ENCODE measurements at regions not wholly inside any gene's neighbourhood (a gene's known extent, or its start where the extent isn't known, plus 50 kb on each side); places are given as distances from the start of the nearest gene placed in this dataset.

GRCh38 chr5:62041156-62041756 lies 264.8 kb upstream of the KIF2A start:
- H3K27me3 Mint-ChIP-seq, result no peaks in the 10 kb centered on the region
- H3K36me3 Mint-ChIP-seq, result no peaks in the 10 kb centered on the region

GRCh38 chr5:62042007-62042406 lies 264.0 kb upstream of the KIF2A start:
- Mint-ChIP-seq H3K27me3 (no peaks in the 10 kb centered on the region), H3K27ac (no peak overlapping the region), H3K4me3 (no peak overlapping the region), H3K36me3 (no peaks in the 10 kb centered on the region), H3K9me3 (peaks cover 0 to 6% of the 10 kb centered on the region in 2 donors), H3K4me1 (no peaks in the 10 kb centered on the region)
- ATAC-seq (replicated peaks) (no peak), DNase-seq (no peak)

More at GRCh38 chr5:62041156-62041756, 264.8 kb upstream of the KIF2A start:
- ATAC-seq (replicated peaks) (no peak), DNase-seq (no peak)
- Mint-ChIP-seq H3K4me3 (no peak overlapping the region), H3K9me3 (peaks cover 0 to 4% of the 10 kb centered on the region in 2 donors), H3K4me1 (no peaks in the 10 kb centered on the region), H3K27ac (no peak overlapping the region)

GRCh38 chr5:62043289-62044280 lies 262.4 kb upstream of the KIF2A start:
- ATAC-seq (replicated peaks) (no peak), DNase-seq (no peak)
- no peaks in the 10 kb centered on the region for H3K27me3 Mint-ChIP-seq
- H3K4me3 Mint-ChIP-seq, result no peak overlapping the region
- H3K27ac Mint-ChIP-seq, result no peak overlapping the region
- peaks cover 0 to 7% of the 10 kb centered on the region in 2 donors for H3K9me3 Mint-ChIP-seq
- no peaks in the 10 kb centered on the region for H3K4me1 Mint-ChIP-seq
- no peaks in the 10 kb centered on the region for H3K36me3 Mint-ChIP-seq

- ATAC-seq (replicated peaks) (no peak), DNase-seq (no peak)
- no peaks in the 10 kb centered on the region for H3K27me3 Mint-ChIP-seq
- H3K36me3 Mint-ChIP-seq, result no peaks in the 10 kb centered on the region
- peaks cover 0 to 7% of the 10 kb centered on the region in 2 donors for H3K9me3 Mint-ChIP-seq
- H3K4me3 Mint-ChIP-seq, result no peak overlapping the region
- no peaks in the 10 kb centered on the region for H3K4me1 Mint-ChIP-seq
- H3K27ac Mint-ChIP-seq, result no peak overlapping the region
Observed at GRCh38 chr5:62044989-62045388, 261.0 kb upstream of the KIF2A start.

GRCh38 chr5:62046191-62046590 lies 259.8 kb upstream of the KIF2A start:
- Mint-ChIP-seq H3K4me1 (no peaks in the 10 kb centered on the region), H3K4me3 (no peak overlapping the region), H3K36me3 (no peaks in the 10 kb centered on the region), H3K9me3 (peaks cover 0 to 9% of the 10 kb centered on the region in 2 donors), H3K27ac (no peak overlapping the region), H3K27me3 (peaks cover 0 to 4% of the 10 kb centered on the region in 2 donors)
- DNase-seq, result no peak
- ATAC-seq (replicated peaks), result no peak

- H3K27ac Mint-ChIP-seq, result no peak overlapping the region
- ATAC-seq (replicated peaks), result no peak
Observed at GRCh38 chr5:62051747-62052146, 254.3 kb upstream of the KIF2A start.

GRCh38 chr5:62059960-62060359 lies 246.0 kb upstream of the KIF2A start:
- no peak overlapping the region for H3K4me3 Mint-ChIP-seq
- H3K27me3 Mint-ChIP-seq, result peaks cover 0 to 4% of the 10 kb centered on the region in 2 donors
- peaks cover 0 to 1% of the 10 kb centered on the region in 2 donors for H3K9me3 Mint-ChIP-seq
- DNase-seq (no peak), ATAC-seq (replicated peaks) (no peak)
- no peak overlapping the region for H3K27ac Mint-ChIP-seq
- no peaks in the 10 kb centered on the region for H3K36me3 Mint-ChIP-seq
- H3K4me1 Mint-ChIP-seq, result no peaks in the 10 kb centered on the region

More at GRCh38 chr5:62051747-62052146, 254.3 kb upstream of the KIF2A start:
- Mint-ChIP-seq H3K36me3 (no peaks in the 10 kb centered on the region), H3K4me3 (no peak overlapping the region), H3K4me1 (no peaks in the 10 kb centered on the region), H3K27me3 (peaks cover 0 to 7% of the 10 kb centered on the region in 2 donors), H3K9me3 (peaks cover 0 to 4% of the 10 kb centered on the region in 2 donors)
- DNase-seq, result no peak

GRCh38 chr5:62065050-62065449 lies 241.0 kb upstream of the KIF2A start:
- Mint-ChIP-seq H3K4me3 (no peak overlapping the region), H3K27me3 (no peaks in the 10 kb centered on the region), H3K4me1 (no peaks in the 10 kb centered on the region), H3K27ac (no peak overlapping the region), H3K36me3 (no peaks in the 10 kb centered on the region), H3K9me3 (no peaks in the 10 kb centered on the region)
- ATAC-seq (replicated peaks) (no peak), DNase-seq (no peak)

GRCh38 chr5:62066761-62067277 lies 239.2 kb upstream of the KIF2A start:
- DNase-seq (no peak), ATAC-seq (replicated peaks) (no peak)
- H3K36me3 Mint-ChIP-seq, result no peaks in the 10 kb centered on the region
- no peak overlapping the region for H3K27ac Mint-ChIP-seq
- no peaks in the 10 kb centered on the region for H3K4me1 Mint-ChIP-seq
- H3K27me3 Mint-ChIP-seq, result no peaks in the 10 kb centered on the region
- no peaks in the 10 kb centered on the region for H3K9me3 Mint-ChIP-seq
- H3K4me3 Mint-ChIP-seq, result no peak overlapping the region

GRCh38 chr5:62068554-62068953 lies 237.5 kb upstream of the KIF2A start:
- Mint-ChIP-seq H3K36me3 (no peaks in the 10 kb centered on the region), H3K27me3 (no peaks in the 10 kb centered on the region), H3K4me1 (no peaks in the 10 kb centered on the region), H3K4me3 (no peak overlapping the region), H3K27ac (no peak overlapping the region), H3K9me3 (no peaks in the 10 kb centered on the region)
- DNase-seq (no peak), ATAC-seq (replicated peaks) (no peak)

- no peak for ATAC-seq (replicated peaks)
- no peak for DNase-seq
- H3K4me1 Mint-ChIP-seq, result no peaks in the 10 kb centered on the region
- no peak overlapping the region for H3K27ac Mint-ChIP-seq
- H3K27me3 Mint-ChIP-seq, result peaks cover 0 to 6% of the 10 kb centered on the region in 2 donors
- no peaks in the 10 kb centered on the region for H3K9me3 Mint-ChIP-seq
- H3K36me3 Mint-ChIP-seq, result no peaks in the 10 kb centered on the region
- no peak overlapping the region for H3K4me3 Mint-ChIP-seq
Observed at GRCh38 chr5:62077387-62077786, 228.6 kb upstream of the KIF2A start.

- H3K9me3 Mint-ChIP-seq, result no peaks in the 10 kb centered on the region
- H3K4me1 Mint-ChIP-seq, result no peaks in the 10 kb centered on the region
- DNase-seq, result no peak
- H3K27ac Mint-ChIP-seq, result no peak overlapping the region
- H3K4me3 Mint-ChIP-seq, result no peak overlapping the region
- no peaks in the 10 kb centered on the region for H3K36me3 Mint-ChIP-seq
- H3K27me3 Mint-ChIP-seq, result peaks cover 0 to 6% of the 10 kb centered on the region in 2 donors
- ATAC-seq (replicated peaks), result no peak
Observed at GRCh38 chr5:62077823-62078550, 228.0 kb upstream of the KIF2A start.

- Mint-ChIP-seq H3K9me3 (peaks cover 0 to 2% of the 10 kb centered on the region in 2 donors), H3K4me1 (no peaks in the 10 kb centered on the region), H3K27me3 (peaks cover 0 to 3% of the 10 kb centered on the region in 2 donors), H3K36me3 (no peaks in the 10 kb centered on the region), H3K27ac (no peak overlapping the region), H3K4me3 (no peak overlapping the region)
- DNase-seq, result no peak
- no peak for ATAC-seq (replicated peaks)
Observed at GRCh38 chr5:62082370-62082801, 223.6 kb upstream of the KIF2A start.

- H3K36me3 Mint-ChIP-seq, result no peaks in the 10 kb centered on the region
- no peaks in the 10 kb centered on the region for H3K4me1 Mint-ChIP-seq
- DNase-seq (no peak), ATAC-seq (replicated peaks) (no peak)
- no peak overlapping the region for H3K27ac Mint-ChIP-seq
- no peak overlapping the region for H3K4me3 Mint-ChIP-seq
- peaks cover 0 to 2% of the 10 kb centered on the region in 2 donors for H3K9me3 Mint-ChIP-seq
- H3K27me3 Mint-ChIP-seq, result peaks cover 0 to 3% of the 10 kb centered on the region in 2 donors
Observed at GRCh38 chr5:62083247-62083646, 222.8 kb upstream of the KIF2A start.
